ENCODE measurements at regions not wholly inside any gene's neighbourhood (a gene's known extent, or its start where the extent isn't known, plus 50 kb on each side); places are given as distances from the start of the nearest gene placed in this dataset.
A peak's percentile ranks its signal among the peaks of the same experiment; 100 is the strongest.

GRCh38 chr9:131803758-131804411, 64.0 kb upstream of the RAPGEF1 start:
- Histone ChIP-seq H3K36me3 (ENCODE audit: control insufficient read depth, insufficient read depth, low read length) (no peaks in the 10 kb centered on the region), H3K27me3 (ENCODE audit: control insufficient read depth, insufficient read depth, low read length) (no peaks in the 10 kb centered on the region; the same call in 1 of the 2 replicates), H3K4me1 (ENCODE audit: control insufficient read depth, insufficient read depth, low read length) (no peaks in the 10 kb centered on the region), H3K4me3 (ENCODE audit: low read depth in 2 of 2, low read length in 2 of 2) (no peak overlapping the region), H3K27ac (ENCODE audit: low read length) (no peak overlapping the region), H3K9me3 (ENCODE audit: control insufficient read depth, insufficient read depth, low read depth, low read length) (no peaks in the 10 kb centered on the region)
- TF ChIP-seq TCF7L2 (IDR thresholded peaks at IDR 0.05; ENCODE audit: low read depth, low read length) (no peak), REST (IDR thresholded peaks at IDR 0.05; ENCODE audit: insufficient read depth in 1 of 2, low read depth in 2 of 2, low read length in 1 of 2) (peak in 1 of 2 experiments; percentile 31; a peak in 1 of 4 replicates)
- intact Hi-C loops (cut with micrococcal nuclease; ENCODE audit: unreplicated experiment) (no loop called here), in situ Hi-C loops (cut with HindIII; ENCODE audit: low pct_unique_long_range_greater_than_20kb, low sequenced_read_pairs) (no loop called here)
- ChIA-PET POLR2A (no interaction called here), CTCF (interaction anchor here (0.8 kb wide), 1 partner anchor 9 kb away, joined by 3 read pairs; no protein-coding TSS in a partner anchor)
- no peak for ATAC-seq
- DNase-seq (ENCODE audit: low read depth, low spot score): no peak
- no TSS peak for BruUV-seq (replicated peaks)

GRCh38 chr9:131801810-131802209, 61.9 kb upstream of the RAPGEF1 start:
- intact Hi-C loops (cut with micrococcal nuclease; ENCODE audit: unreplicated experiment) (no loop called here), in situ Hi-C loops (cut with HindIII; ENCODE audit: low pct_unique_long_range_greater_than_20kb, low sequenced_read_pairs) (no loop called here)
- Histone ChIP-seq H3K9me3 (ENCODE audit: control insufficient read depth, insufficient read depth, low read depth, low read length) (no peaks in the 10 kb centered on the region), H3K4me1 (ENCODE audit: control insufficient read depth, insufficient read depth, low read length) (no peaks in the 10 kb centered on the region), H3K4me3 (ENCODE audit: low read depth in 2 of 2, low read length in 2 of 2) (no peak overlapping the region), H3K27ac (ENCODE audit: low read length) (no peak overlapping the region), H3K27me3 (ENCODE audit: control insufficient read depth, insufficient read depth, low read length) (no peaks in the 10 kb centered on the region; the same call in 1 of the 2 replicates), H3K36me3 (ENCODE audit: control insufficient read depth, insufficient read depth, low read length) (no peaks in the 10 kb centered on the region)
- POLR2A ChIA-PET: no interaction called here
- BruUV-seq (replicated peaks): no TSS peak
- CTCF ChIA-PET: no interaction called here
- DNase-seq (ENCODE audit: low read depth, low spot score) (no peak), ATAC-seq (no peak)
- TF ChIP-seq REST (IDR thresholded peaks at IDR 0.05; ENCODE audit: insufficient read depth in 1 of 2, low read depth in 2 of 2, low read length in 1 of 2): no peak
- no peak for TF ChIP-seq POLR2AphosphoS5 (IDR thresholded peaks at IDR 0.05; ENCODE audit: low read depth, low read length)
- TF ChIP-seq TCF7L2 (IDR thresholded peaks at IDR 0.05; ENCODE audit: low read depth, low read length): no peak
- TF ChIP-seq SIN3A (IDR thresholded peaks at IDR 0.05; ENCODE audit: borderline replicate concordance, insufficient read depth, low read depth, low read length): no peak
- TF ChIP-seq CTCF (IDR thresholded peaks at IDR 0.05): no peak

Measured in Panc1 (cell line).